ENCODE measurements at regions not wholly inside any gene's neighbourhood (a gene's known extent, or its start where the extent isn't known, plus 50 kb on each side); places are given as distances from the start of the nearest gene placed in this dataset.

DNA sequence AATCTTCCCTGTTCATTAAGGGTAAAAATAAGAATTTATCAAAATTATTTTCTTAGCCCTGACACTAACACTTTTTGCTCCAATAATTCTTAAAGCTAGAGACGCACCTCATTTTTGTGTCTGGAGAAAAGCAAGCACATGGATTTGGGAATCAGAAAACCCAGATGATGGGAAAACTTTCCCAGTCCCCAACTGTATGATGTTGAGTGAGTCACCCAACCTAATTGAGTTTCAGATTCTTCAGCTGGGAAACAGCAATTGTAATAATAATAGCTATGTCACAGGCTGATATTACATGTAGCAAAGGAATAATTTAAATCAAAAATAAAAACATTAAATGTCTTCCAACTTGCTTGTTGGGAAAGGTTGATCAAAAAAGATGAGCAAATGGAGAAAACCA lies 159.0 kb downstream of the MIS18A start:
- TF ChIP-seq POLR2AphosphoS5 (IDR thresholded peaks at IDR 0.05; ENCODE audit: borderline replicate concordance, low read depth, low read length) (no peak), EZH2 (IDR thresholded peaks at IDR 0.05) (no peak), FOXP2 (optimal IDR thresholded peaks at IDR 0.05; ENCODE audit: control extremely low read depth, extremely low read length, insufficient read depth) (no peak)

All from SK-N-MC (cell line).